GM12878 (cell line): ENCODE measurements at regions not wholly inside any gene's neighbourhood (a gene's known extent, or its start where the extent isn't known, plus 50 kb on each side); places are given as distances from the start of the nearest gene placed in this dataset.

Experiments used
- ATAC-seq: fragments of 200-7000 bp; cut with Tn5 transposase; 3 replicates; pipeline ENCODE4 v1.9.1; 2020; ENCODE audit warnings: mild to moderate bottlenecking, moderate library complexity
- BruUV-seq: library from RNA; stranded (reverse); fragments of 400-500 nt; replicated peaks from 2 replicates; lab custom pipeline; 2021; lab: Mats Ljungman, UMichigan
- CTCF ChIA-PET: fragments of 300-600 bp; sonication (Branson Sonifier 250); formaldehyde crosslinking; extraction: SDS; loops from one replicate; lab custom pipeline; 2021; ENCODE audit warnings: inconsistent platforms; lab: Yijun Ruan, JAX
- POLR2A ChIA-PET: fragments of 350-600 bp; formaldehyde crosslinking; extraction: SDS; loops from one replicate; lab custom pipeline; 2021; ENCODE audit warnings: inconsistent platforms; lab: Charles Lee
- RAD21 ChIA-PET: fragments of 300-600 bp; sonication (Branson Sonifier 250); formaldehyde crosslinking; loops from one replicate; lab custom pipeline; 2023; ENCODE audit warnings: antibody characterized with exemption; ENCODE audit not compliant: unreplicated experiment; lab: Charles Lee
- SMC1A ChIA-PET: fragments of 300-600 bp; sonication (Branson Sonifier 250); formaldehyde crosslinking; loops from one replicate; lab custom pipeline; 2023; ENCODE audit not compliant: unreplicated experiment, uncharacterized antibody; lab: Charles Lee
- DNase-seq: peaks from one replicate; pipeline ENCODE4 v3.0.0-alpha.2; 2011; ENCODE audit warnings: low read depth, low spot score
- FAIRE-seq: peaks from 3 replicates; lab custom pipeline; 2011; peaks lifted over from hg19 to GRCh38; lab: Jason Lieb, UNC
- H2AFZ ChIP-seq: 2 replicates; pipeline ENCODE4 v1.6.0; 2011; ENCODE audit warnings: low read depth, low read length, control low read depth; ENCODE audit not compliant: control insufficient read depth
- H3K27ac ChIP-seq: 2 replicates; pipeline ENCODE4 v1.5.1; 2011; ENCODE audit warnings: control low read depth; ENCODE audit not compliant: control insufficient read depth, insufficient read depth
- H3K27me3 ChIP-seq, 2 experiments: replicated peaks in 1 of 2; 2 replicates each; pipeline versions ENCODE4 v1.6.0 to v1.6.1; 2011; ENCODE audit warnings: low read length in 1 of 2; ENCODE audit not compliant: control insufficient read depth in 2 of 2, insufficient read depth in 2 of 2
- H3K36me3 ChIP-seq, 2 experiments: 2 replicates each; pipeline ENCODE4 v1.5.1; 2011; ENCODE audit warnings: low read length in 1 of 2; ENCODE audit not compliant: control insufficient read depth in 2 of 2, insufficient read depth in 2 of 2
- H3K4me1 ChIP-seq: 2 replicates; pipeline ENCODE4 v1.6.1; 2011; ENCODE audit warnings: mild to moderate bottlenecking, low read length, moderate library complexity, mixed read lengths; ENCODE audit not compliant: control insufficient read depth, insufficient read depth
- H3K4me2 ChIP-seq: 2 replicates; pipeline ENCODE4 v1.6.0; 2011; ENCODE audit warnings: control low read depth; ENCODE audit not compliant: control insufficient read depth, insufficient read depth
- H3K4me3 ChIP-seq: fragments of 200-600 bp; sonication (generic); 2 replicates; pipeline ENCODE4 v1.5.1; 2016
- H3K79me2 ChIP-seq: 2 replicates; pipeline ENCODE4 v1.6.0; 2011; ENCODE audit warnings: low read length; ENCODE audit not compliant: control insufficient read depth, insufficient read depth
- H3K9ac ChIP-seq: 2 replicates; pipeline ENCODE4 v1.8.0; 2011; ENCODE audit warnings: low read length, control low read depth, mixed read lengths; ENCODE audit not compliant: control insufficient read depth, insufficient read depth
- H3K9me3 ChIP-seq: replicated peaks from 3 replicates; pipeline ENCODE4 v1.5.1; 2011; ENCODE audit warnings: mild to moderate bottlenecking, low read length; ENCODE audit not compliant: control insufficient read depth, insufficient read depth
- H4K20me1 ChIP-seq: 2 replicates; pipeline ENCODE4 v1.6.0; 2011; ENCODE audit not compliant: control insufficient read depth, insufficient read depth
- BCL3 ChIP-seq: IDR thresholded peaks from 2 replicates; pipeline ENCODE4 v1.6.1; 2011; ENCODE audit warnings: borderline replicate concordance, low read depth, mild to moderate bottlenecking, moderate library complexity, low read length; ENCODE audit not compliant: insufficient read depth, poor library complexity, severe bottlenecking
- CHD2 ChIP-seq: IDR thresholded peaks from 2 replicates; pipeline ENCODE4 v1.6.1; 2011; ENCODE audit warnings: low read depth, low read length, improper control_type of control experiment, borderline replicate concordance
- IRF4 ChIP-seq: IDR thresholded peaks from 2 replicates; pipeline ENCODE4 v1.6.1; 2011; ENCODE audit warnings: low read depth, low read length
- KDM1A ChIP-seq: fragments of 200-600 bp; sonication (generic); IDR thresholded peaks from 2 replicates; pipeline ENCODE4 v1.6.1; 2016; ENCODE audit warnings: borderline replicate concordance
- MXI1 ChIP-seq: fragments of 150-350 bp; IDR thresholded peaks from 2 replicates; pipeline ENCODE4 v1.6.1; 2011; ENCODE audit warnings: low read depth, mild to moderate bottlenecking, inconsistent platforms, low read length, improper control_type of control experiment
- SMAD5 ChIP-seq: IDR thresholded peaks from 2 replicates; pipeline ENCODE4 v1.6.1; 2016; ENCODE audit warnings: antibody characterized with exemption, low read depth
- SRF ChIP-seq, 2 experiments: IDR thresholded peaks; 2 replicates each; pipeline ENCODE4 v1.6.1; 2011; ENCODE audit warnings: low read depth in 2 of 2, low read length in 2 of 2, mild to moderate bottlenecking in 1 of 2, moderate library complexity in 1 of 2
- ZNF217 ChIP-seq: fragments of 450-650 bp; IDR thresholded peaks from 2 replicates; pipeline ENCODE4 v1.6.1; 2017; ENCODE audit warnings: antibody characterized with exemption, mild to moderate bottlenecking
- WGBS: methylation state at CpG from one replicate; pipeline ENCODE4 v1.1.6; 2016; ENCODE audit warnings: low lambda C conversion rate; ENCODE audit not compliant: insufficient replicate concordance, insufficient coverage; ENCODE audit errors: missing lambda C conversion rate; 5-methylcytosine and 5-hydroxymethylcytosine counted together
- in situ Hi-C: fragments of 300-500 bp; cut with MboI; formaldehyde crosslinking; loops from 9 replicates; pipeline ENCODE4 v1.14.3; 2018; ENCODE audit warnings: mixed read lengths
- intact Hi-C: fragments of 100-400 bp; cut with micrococcal nuclease; formaldehyde crosslinking; loops from one replicate; pipeline ENCODE4 v1.14.2; 2022; ENCODE audit not compliant: unreplicated experiment

- TF ChIP-seq IRF4 = no peak
- TF ChIP-seq SRF (IDR thresholded peaks at IDR 0.05; ENCODE audit: low read depth in 2 of 2, low read length in 2 of 2) = no peak
- TF ChIP-seq CHD2 = no peak
- TF ChIP-seq BCL3 = no peak
- TF ChIP-seq MXI1 = no peak
- TF ChIP-seq KDM1A = no peak
- TF ChIP-seq SMAD5 = no peak
- no peak for TF ChIP-seq ZNF217
- Histone ChIP-seq H3K27me3 (no peaks in the 10 kb centered on the region), H3K9ac (no peak overlapping the region), H2AFZ (no peak overlapping the region), H3K36me3 (no peaks in the 10 kb centered on the region), H3K79me2 (no peaks in the 10 kb centered on the region), H3K4me1 (no peaks in the 10 kb centered on the region), H3K4me3 (no peak overlapping the region), H3K27ac (no peak overlapping the region), H3K9me3 (no peaks in the 10 kb centered on the region), H3K4me2 (no peak overlapping the region), H4K20me1 (no peaks in the 10 kb centered on the region)
- no TSS peak for BruUV-seq
- 0% methylated on average over 1 of the region's 1 CpG for WGBS
- ChIA-PET CTCF (interaction anchor here (0.7 to 2.0 kb wide), 3 partner anchors 19 to 402 kb away, joined by 3 to 6 read pairs (median 5); no protein-coding TSS in a partner anchor), RAD21 (no interaction called here), SMC1A (interaction anchor here (1.4 to 2.0 kb wide), 2 partner anchors 10 to 18 kb away, joined by 5 to 6 read pairs; no protein-coding TSS in a partner anchor), POLR2A (interaction anchor here (0.6 kb wide), 1 partner anchor 296 kb away, joined by 11 read pairs; no protein-coding TSS in a partner anchor)
- FAIRE-seq (no peak), DNase-seq (no peak), ATAC-seq (no peak)
- intact Hi-C loops (no loop called here), in situ Hi-C loops (no loop called here)
Measured at GRCh38 chr14:25113394-25113793, 63.4 kb upstream of the STXBP6 start.
